HFFc6 (cell line): ENCODE measurements at regions not wholly inside any gene's neighbourhood (a gene's known extent, or its start where the extent isn't known, plus 50 kb on each side); places are given as distances from the start of the nearest gene placed in this dataset.

Experiments used
- DNase-seq: peaks from one replicate; pipeline ENCODE4 v3.0.0-alpha.2; 2018
- H3K27ac Mint-ChIP-seq: 2 replicates; pipeline ENCODE4 v1.8.0; 2020; ENCODE audit warnings: mild to moderate bottlenecking, mixed read lengths
- H3K27me3 Mint-ChIP-seq: 2 replicates; pipeline ENCODE4 v1.8.0; 2021; ENCODE audit warnings: mild to moderate bottlenecking, moderate library complexity, mixed read lengths; ENCODE audit not compliant: insufficient read depth
- H3K36me3 Mint-ChIP-seq: 2 replicates; pipeline ENCODE4 v1.8.0; 2021; ENCODE audit warnings: low read depth, mixed read lengths
- H3K4me1 Mint-ChIP-seq: 2 replicates; pipeline ENCODE4 v1.8.0; 2020; ENCODE audit warnings: low read depth, mixed read lengths
- H3K4me3 Mint-ChIP-seq: 2 replicates; pipeline ENCODE4 v1.8.0; 2020; ENCODE audit warnings: mild to moderate bottlenecking, moderate library complexity, mixed read lengths
- H3K9me3 Mint-ChIP-seq: 2 replicates; pipeline ENCODE4 v1.8.0; 2020; ENCODE audit warnings: mild to moderate bottlenecking, mixed read lengths
- TF ChIP-seq, protein P1 (sequence below): fragments of 200-600 bp; sonication (generic); IDR thresholded peaks from 2 replicates; pipeline ENCODE4 v1.5.0; 2021; ENCODE audit warnings: antibody characterized with exemption, mild to moderate bottlenecking

DNA sequence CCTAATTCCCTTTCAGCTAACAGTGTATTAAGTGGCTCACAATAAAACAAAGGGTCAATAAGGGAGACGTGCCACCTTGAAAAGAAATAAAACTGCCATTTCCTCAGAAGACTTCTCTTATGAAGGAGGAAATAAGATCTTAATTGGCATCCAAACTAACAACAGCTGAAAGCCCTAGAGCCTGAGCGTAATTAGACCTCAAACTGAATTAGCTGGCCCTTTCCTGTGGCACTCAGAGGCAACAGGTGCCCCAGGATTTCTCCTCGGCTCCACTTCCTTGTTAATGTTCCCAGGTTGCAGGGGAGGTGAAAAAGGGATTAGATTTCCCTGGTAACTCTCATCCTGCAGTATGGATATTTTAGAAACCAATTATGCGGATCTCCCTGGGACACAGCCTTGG lies 804.3 kb downstream of the DCDC2C start:
- H3K9me3 Mint-ChIP-seq: peaks cover 70% of the 10 kb centered on the region
- DNase-seq: no peak
- no peaks in the 10 kb centered on the region for H3K4me1 Mint-ChIP-seq
- no peaks in the 10 kb centered on the region for H3K27me3 Mint-ChIP-seq
- no peak overlapping the region for H3K27ac Mint-ChIP-seq
- H3K4me3 Mint-ChIP-seq: no peak overlapping the region
- no peaks in the 10 kb centered on the region for H3K36me3 Mint-ChIP-seq
- TF ChIP-seq, protein P1, sequence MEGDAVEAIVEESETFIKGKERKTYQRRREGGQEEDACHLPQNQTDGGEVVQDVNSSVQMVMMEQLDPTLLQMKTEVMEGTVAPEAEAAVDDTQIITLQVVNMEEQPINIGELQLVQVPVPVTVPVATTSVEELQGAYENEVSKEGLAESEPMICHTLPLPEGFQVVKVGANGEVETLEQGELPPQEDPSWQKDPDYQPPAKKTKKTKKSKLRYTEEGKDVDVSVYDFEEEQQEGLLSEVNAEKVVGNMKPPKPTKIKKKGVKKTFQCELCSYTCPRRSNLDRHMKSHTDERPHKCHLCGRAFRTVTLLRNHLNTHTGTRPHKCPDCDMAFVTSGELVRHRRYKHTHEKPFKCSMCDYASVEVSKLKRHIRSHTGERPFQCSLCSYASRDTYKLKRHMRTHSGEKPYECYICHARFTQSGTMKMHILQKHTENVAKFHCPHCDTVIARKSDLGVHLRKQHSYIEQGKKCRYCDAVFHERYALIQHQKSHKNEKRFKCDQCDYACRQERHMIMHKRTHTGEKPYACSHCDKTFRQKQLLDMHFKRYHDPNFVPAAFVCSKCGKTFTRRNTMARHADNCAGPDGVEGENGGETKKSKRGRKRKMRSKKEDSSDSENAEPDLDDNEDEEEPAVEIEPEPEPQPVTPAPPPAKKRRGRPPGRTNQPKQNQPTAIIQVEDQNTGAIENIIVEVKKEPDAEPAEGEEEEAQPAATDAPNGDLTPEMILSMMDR: no peak

DNA sequence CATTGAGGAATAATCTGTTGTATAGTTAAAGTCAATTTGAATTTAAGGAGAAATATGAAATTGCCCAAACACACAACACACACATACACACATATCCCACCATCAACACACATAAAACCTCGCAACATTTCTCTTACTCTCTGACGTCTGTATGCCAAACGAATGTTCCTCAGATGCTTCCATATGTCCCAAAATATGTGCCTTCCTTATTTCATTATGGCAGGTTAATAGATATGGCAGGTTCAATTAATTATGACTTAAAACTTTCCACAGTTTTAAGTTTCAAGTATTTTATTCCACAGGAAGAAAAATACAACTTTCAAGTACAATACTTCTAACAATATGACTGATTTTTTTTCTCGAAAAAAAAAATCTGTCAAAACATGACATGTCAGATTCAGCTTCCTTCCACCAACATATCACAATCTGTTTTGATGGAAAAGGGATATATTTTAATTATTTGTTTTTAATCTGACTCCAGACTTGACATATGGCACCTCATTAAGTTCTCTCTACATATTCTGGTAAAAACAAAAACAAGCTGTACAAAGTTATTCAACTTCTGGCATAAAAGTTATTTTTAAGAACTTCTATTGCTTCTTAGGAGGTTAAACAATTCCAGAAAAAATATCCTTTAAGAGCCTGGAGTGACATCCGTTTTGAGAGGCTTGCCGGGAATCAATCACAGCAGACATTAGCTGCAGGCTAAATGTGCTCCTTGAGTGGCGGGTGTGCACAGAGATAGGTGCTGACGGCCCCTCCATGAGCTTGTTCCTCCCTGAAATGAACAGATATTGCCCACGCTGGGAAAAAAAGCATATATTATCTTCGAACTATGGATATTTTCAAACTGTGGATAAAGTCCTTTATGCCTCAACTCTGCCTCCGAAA lies 812.7 kb downstream of the DCDC2C start:
- no peak overlapping the region for H3K4me3 Mint-ChIP-seq
- TF ChIP-seq, protein P1: no peak
- H3K27me3 Mint-ChIP-seq: no peaks in the 10 kb centered on the region
- no peak for DNase-seq
- H3K27ac Mint-ChIP-seq: no peak overlapping the region
- peaks cover 60% of the 10 kb centered on the region for H3K9me3 Mint-ChIP-seq
- H3K36me3 Mint-ChIP-seq: no peaks in the 10 kb centered on the region
- H3K4me1 Mint-ChIP-seq: no peaks in the 10 kb centered on the region

DNA sequence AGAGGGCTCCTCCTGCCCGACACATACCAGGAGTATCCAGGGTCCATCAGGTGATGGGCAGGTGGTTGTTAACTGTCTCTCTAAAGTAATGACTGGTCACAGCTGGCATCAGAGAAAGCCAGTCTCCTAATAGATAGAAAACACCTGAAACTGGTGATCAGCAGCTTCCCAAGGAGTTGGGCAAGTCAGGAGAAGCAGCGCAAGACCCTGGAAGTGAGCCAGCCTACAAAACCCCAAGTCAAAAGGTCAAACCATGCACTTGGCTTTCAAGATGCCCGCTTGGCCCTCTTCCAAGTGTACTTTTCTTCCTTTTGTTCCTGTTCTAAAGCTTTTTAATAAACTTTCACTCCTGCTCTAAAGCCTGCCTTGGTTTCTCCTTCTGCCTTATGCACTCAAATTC lies 815.2 kb downstream of the DCDC2C start:
- H3K4me3 Mint-ChIP-seq: no peak overlapping the region
- no peak for DNase-seq
- TF ChIP-seq, protein P1: no peak
- H3K27ac Mint-ChIP-seq: no peak overlapping the region
- peaks cover 61% of the 10 kb centered on the region for H3K9me3 Mint-ChIP-seq
- no peaks in the 10 kb centered on the region for H3K27me3 Mint-ChIP-seq
- H3K4me1 Mint-ChIP-seq: no peaks in the 10 kb centered on the region
- H3K36me3 Mint-ChIP-seq: no peaks in the 10 kb centered on the region

DNA sequence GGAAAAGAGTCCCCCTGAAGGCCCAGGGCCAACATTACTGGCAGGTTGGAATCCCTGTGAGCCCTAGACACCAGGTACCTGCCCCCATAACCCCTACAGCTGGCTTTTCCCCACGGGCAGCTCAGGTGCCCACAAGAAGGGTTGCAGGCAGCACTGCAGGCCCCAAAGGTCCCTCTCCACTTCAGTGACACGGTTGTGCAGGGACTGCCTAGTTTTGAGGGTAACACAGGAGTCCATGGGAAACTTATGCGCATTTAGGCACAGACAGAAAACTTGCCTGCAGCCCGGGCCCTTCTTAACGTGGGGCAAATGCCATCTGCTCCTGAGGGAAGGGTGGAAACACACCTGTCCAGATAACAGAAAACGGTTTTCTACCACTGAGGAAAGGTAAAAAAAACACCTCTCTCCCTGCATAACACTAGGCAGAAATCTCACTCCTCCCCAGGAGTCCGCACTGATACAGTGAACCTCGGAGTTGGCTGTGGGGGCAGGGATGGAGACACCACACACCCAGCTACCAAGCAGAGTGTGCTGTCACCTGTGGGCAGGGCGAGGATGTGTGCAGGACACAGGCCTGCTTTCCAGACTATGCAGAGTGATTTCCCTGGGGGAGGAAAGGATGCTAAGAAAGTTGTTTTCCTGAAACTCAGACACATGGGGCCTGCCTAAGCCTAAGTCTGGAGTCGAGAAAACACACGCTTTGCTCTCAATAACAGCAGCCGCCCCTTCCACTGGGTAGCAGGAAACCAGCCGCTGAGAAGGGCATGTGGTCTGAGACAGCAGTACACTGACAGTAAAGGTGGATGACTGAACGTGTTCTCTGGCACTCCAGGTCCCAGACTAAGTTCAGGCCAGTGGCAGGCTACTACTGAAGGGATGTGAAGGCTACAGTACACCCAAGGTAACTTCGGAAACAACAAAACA lies 819.4 kb downstream of the DCDC2C start:
- DNase-seq: no peak
- no peaks in the 10 kb centered on the region for H3K27me3 Mint-ChIP-seq
- TF ChIP-seq, protein P1: no peak
- H3K36me3 Mint-ChIP-seq: no peaks in the 10 kb centered on the region
- H3K4me3 Mint-ChIP-seq: no peak overlapping the region
- peaks cover 42% of the 10 kb centered on the region for H3K9me3 Mint-ChIP-seq
- H3K4me1 Mint-ChIP-seq: no peaks in the 10 kb centered on the region
- no peak overlapping the region for H3K27ac Mint-ChIP-seq

DNA sequence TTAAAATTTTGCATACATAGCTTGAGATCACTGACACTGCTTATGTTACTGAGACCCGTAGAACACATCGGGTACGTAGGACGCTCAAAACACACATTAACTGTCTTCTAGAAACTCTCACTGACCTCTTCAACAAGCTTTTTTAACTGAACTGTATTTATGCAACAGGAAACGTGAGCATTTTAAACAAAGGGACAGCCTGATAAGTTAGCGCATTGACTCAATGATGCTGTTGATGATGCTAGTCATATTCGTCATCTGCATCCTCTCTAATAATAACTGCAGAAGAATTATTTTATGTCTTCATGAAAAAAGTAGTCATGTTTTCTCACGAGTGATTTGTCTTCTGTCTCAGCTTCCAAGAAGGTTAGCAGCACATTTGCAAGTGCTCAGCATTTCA lies 824.0 kb downstream of the DCDC2C start:
- no peaks in the 10 kb centered on the region for H3K27me3 Mint-ChIP-seq
- no peak overlapping the region for H3K4me3 Mint-ChIP-seq
- no peak overlapping the region for H3K27ac Mint-ChIP-seq
- DNase-seq: no peak
- H3K9me3 Mint-ChIP-seq: peaks cover 30% of the 10 kb centered on the region
- TF ChIP-seq, protein P1: no peak
- H3K36me3 Mint-ChIP-seq: no peaks in the 10 kb centered on the region
- no peaks in the 10 kb centered on the region for H3K4me1 Mint-ChIP-seq
